ENCODE measurements at regions not wholly inside any gene's neighbourhood (a gene's known extent, or its start where the extent isn't known, plus 50 kb on each side); places are given as distances from the start of the nearest gene placed in this dataset.

- DNase-seq: no peak
Measured at GRCh38 chr17:73694491-73694890, 50.2 kb upstream of the SDK2 start.

DNA sequence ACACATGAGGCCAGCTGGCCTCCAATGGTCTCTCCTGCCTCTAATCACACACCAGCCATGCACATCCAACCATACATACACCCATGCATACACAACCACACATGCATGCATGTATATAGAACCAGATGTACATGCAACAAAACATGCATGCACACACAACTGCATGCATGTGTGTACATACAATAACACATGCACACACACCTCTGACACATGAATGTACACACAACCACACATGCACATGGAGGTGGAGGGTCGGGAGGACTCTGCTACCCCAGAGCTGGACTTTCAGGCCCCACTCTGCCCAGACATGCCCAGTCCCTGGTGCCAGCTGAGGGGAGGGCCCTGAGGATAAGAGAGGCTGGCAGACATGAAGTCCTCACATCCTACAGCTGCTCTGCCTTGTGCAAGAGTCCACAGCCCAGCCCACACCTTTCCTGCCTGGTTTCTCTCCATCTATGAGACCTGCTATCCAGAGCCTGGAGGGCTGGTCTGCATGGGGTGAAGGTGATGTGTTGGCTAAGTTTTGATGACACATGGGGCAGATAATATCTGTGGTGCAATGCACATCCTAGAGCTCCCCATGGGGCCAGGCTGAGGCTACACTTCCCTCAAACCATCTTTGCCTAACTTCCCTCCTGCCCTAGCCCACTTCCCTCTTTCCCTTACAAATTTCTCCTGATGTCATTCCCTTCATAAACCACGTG lies 50.9 kb upstream of the SDK2 start:
- DNase-seq: no peak

- DNase-seq: no peak
Measured at GRCh38 chr17:73696251-73696650, 52.0 kb upstream of the SDK2 start.

DNA sequence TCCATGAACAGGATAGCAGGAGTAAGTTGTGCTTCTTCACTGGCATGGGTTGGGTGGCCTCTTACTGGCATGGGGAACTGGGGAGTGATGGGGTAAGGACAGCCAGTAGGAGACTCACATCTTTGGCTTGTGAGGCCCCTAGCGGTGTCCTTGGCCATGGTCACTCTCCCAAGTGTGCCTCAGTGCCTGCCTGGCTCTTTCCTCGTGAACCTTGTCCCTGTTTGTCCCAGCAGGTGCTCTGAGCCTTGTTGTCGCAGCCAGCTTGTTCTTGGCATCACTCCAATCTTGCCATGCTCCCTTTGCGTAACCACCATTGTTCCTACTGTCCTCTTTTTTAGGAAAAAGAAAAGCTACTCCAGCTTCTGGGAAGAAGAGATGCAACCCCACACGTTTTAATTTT lies 53.6 kb upstream of the SDK2 start:
- peak; percentile 63 to 79 for DNase-seq

GRCh38 chr17:73698966-73699365 lies 54.7 kb upstream of the SDK2 start:
- no peak for DNase-seq

DNA sequence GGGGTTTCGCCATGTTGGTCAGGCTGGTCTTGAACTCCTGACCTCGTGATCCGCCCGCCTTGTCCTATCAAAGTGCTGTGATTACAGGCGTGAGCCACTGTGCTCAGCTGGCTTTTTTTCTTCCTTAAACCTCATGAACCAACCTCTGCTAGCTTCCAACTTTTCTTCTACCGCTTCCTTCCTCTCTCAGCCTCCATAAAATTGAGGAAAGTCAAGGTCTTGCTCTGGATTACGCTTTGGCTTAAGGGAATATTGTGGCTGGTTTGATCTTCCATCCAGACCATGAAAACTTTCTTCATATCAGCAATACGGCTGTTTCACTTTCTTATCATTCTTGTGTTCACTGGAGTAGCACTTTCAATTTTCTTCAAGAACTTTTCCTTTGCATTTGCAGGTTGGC lies 57.5 kb upstream of the SDK2 start:
- no peak for DNase-seq

DNA sequence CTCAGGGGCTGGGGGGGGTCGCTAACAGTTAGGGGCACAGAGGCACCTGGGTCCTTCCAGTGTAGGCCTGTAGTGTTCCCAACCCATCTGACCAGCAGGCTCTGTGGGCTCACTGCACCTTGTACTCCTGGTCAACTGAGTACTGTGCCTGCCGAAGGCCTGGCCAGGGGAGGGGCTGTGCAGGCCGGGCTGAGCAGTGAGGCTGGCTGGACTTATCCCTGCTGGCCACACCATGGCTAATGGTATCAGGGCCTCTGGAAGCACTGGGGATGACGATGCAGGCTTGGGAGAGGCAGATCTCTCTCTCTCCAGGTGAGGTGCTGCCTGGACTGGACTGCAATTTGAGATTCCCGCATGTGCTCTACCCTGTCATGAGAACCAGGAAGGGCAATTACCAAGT lies 58.9 kb upstream of the SDK2 start:
- DNase-seq: no peak

- no peak for DNase-seq
Measured at GRCh38 chr17:73703917-73704316, 59.7 kb upstream of the SDK2 start.

- no peak for DNase-seq
Measured at GRCh38 chr17:73705594-73705993, 61.3 kb upstream of the SDK2 start.

DNA sequence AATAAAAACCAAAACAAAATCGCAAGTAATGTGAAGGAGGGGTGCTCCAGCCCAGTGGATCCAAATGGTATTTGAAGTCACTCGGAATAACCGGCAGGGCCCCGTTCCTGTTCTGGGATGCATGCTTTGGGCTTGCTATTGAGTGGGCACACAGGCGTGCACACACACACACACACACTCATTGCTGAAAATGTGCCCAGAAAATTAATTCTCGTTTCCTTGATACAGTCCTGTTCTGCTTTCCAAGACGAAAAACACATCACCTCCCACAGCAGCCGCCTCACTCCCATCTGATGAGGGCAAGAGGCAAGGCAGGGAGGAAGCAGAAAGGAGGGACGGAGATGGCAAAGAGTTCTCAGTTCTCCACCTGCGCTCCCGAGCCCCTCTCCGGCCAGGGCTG lies 62.2 kb upstream of the SDK2 start:
- DNase-seq: no peak

- peak; percentile 67 to 90 for DNase-seq
Measured at GRCh38 chr17:73706858-73707257, 62.6 kb upstream of the SDK2 start.

DNA sequence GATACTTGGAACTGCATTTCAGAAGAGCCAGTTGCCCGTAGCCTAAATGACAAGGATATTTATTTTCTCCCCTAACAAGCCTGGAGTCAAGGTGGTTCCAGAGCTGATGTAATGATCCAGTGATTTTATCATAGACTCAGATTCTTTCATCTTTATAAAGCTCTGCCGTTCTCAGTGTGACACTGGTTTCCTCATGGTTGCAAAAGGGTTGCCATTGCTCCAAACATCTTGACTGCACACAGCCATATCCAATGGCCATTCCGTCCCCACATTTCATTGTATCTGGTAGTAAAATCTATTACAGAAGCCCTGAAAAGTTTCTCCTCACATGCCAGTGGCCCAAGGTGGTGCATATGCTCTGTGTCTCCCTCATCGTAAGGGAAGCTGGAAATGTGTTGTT lies 63.1 kb upstream of the SDK2 start:
- DNase-seq: no peak

- peak; percentile 29 to 54 for DNase-seq
Measured at GRCh38 chr17:73710095-73710592, 65.9 kb upstream of the SDK2 start.

- no peak for DNase-seq
Measured at GRCh38 chr17:73711184-73711583, 66.9 kb upstream of the SDK2 start.

- no peak for DNase-seq
Measured at GRCh38 chr17:73711916-73712315, 67.7 kb upstream of the SDK2 start.

GRCh38 chr17:73713136-73713535 lies 68.9 kb upstream of the SDK2 start:
- DNase-seq: no peak

DNA sequence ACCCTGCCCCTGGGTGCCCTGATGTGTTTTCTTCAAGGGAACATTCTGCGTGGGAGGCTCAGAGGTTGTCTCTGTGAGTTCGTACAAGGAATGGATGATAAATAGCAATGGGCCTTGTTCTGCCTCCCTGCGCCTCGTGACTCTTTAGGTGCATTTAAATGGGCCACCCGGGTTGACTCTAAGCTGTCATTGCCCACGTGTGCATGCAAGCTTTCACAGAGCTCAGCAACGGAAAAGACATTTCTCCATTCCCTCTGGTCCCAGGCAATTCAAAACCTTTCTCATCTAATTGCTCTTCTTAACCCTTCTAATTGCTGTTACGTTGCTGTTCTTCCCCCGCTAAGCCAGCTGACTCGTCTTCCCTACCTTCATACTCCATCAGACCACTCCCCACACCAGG lies 71.5 kb upstream of the SDK2 start:
- DNase-seq: no peak

DNA sequence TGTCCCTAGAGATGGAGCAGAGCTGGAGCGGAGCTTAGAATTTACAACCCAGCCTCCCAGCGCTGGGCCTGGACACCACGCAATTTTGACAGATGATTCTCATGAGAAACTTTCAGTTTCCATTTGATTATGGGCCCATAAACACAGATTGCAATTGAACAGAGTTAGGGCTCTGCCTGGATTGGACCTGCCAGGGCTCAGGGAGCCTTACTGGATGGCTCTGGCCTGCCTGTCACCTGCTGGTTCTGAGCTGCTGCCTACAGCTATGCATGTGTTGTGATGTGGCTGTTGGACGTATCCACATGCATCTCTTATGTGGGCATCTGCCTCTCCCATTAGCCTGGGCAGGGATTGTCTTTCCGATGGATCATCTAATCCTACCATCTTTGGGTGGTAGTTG lies 73.4 kb upstream of the SDK2 start:
- DNase-seq: no peak

DNA sequence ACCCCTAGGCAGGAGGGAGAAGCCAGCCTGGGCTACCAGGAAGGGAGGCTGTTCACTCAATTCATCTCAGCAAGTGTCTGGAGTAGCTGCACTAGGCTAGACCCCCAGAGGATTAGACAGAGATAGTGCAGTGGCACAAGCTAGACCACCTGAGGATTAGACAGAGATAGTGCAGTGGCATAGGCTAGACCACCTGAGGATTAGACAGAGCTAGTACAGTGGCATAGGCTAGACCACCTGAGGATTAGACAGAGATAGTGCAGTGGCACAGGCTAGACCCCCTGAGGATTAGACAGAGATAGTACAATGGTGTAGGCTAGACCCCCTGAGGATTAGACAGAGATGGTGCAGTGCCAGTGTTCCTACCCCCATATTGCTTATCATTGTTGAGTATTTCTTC lies 74.1 kb upstream of the SDK2 start:
- DNase-seq: no peak

- no peak for DNase-seq
Measured at GRCh38 chr17:73718912-73719311, 74.7 kb upstream of the SDK2 start.

GRCh38 chr17:73719588-73720071 lies 75.4 kb upstream of the SDK2 start:
- peak in 1 of 2 experiments; percentile 27 for DNase-seq

GRCh38 chr17:73720187-73720834 lies 76.1 kb upstream of the SDK2 start:
- peak in 1 of 2 experiments; percentile 54 for DNase-seq

- peak; percentile 18 to 60 for DNase-seq
Measured at GRCh38 chr17:73722165-73722564, 77.9 kb upstream of the SDK2 start.

DNA sequence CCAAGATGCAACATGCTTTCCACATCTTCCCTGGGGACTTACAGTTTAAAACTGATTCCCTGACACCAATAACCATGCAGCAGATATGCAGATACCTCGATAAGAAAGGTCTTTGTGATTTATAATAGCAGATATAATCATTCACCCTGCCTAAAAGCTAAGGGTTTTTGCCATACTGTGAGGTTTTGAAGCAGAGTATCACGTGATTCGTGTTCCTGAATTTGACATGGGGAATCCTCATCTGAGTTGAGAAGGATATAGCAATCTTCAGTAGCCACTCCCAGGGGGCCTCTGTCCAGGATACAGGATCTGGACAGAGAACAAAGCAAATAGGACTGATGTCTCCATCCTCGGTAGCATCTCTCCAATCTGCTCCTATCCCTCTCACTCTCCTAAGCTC lies 79.1 kb upstream of the SDK2 start:
- no peak for DNase-seq

DNA sequence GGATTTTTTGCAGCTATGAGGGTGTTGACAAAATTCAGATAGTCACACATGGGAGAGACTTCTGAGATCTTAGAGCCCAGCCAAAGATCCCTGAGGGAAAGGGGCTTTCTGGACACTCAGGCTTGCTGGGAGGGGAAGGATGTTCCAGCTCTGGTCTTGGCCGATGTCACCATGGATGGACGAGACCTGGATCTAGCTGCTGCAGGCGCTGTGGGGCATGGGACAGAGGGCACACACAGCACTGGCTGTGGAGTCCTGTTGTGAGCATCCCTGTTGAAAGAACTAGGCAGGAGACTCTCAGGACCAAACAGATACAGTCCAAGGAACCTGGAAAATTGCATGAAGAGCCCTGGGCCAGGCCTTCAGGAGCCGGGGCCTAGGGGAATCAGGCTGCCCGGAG lies 80.1 kb upstream of the SDK2 start:
- no peak for DNase-seq

Measured in NCI-H2081 (cell line).